ENCODE measurements at regions not wholly inside any gene's neighbourhood (a gene's known extent, or its start where the extent isn't known, plus 50 kb on each side); places are given as distances from the start of the nearest gene placed in this dataset.

DNA sequence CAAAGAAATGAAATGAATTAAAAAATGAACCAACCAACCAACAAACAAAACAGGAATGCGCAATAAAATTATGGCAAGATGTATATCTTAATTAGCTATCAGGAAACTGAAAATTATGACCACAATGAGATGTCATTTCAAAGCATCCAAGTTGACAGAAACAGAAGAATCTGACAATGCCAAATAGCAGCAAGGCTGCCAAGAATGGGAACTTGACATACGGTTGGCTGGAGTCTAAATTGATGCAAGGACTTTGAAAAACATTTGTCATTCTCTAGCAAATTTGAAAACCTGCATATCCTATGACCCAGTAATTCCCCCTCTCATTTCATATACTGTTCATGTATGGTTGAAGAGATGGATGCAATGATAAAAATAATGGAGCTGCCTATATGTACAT, 1262.6 kb downstream of the TBC1D22A start:
- TF ChIP-seq POLR2AphosphoS5 (IDR thresholded peaks at IDR 0.05; ENCODE audit: low read depth, low read length) (no peak), EZH2 (IDR thresholded peaks at IDR 0.05) (no peak), JUND (IDR thresholded peaks at IDR 0.05) (no peak), YY1 (IDR thresholded peaks at IDR 0.05; ENCODE audit: extremely low read depth, insufficient replicate concordance, low read depth, low read length) (no peak), ELF1 (IDR thresholded peaks at IDR 0.05; ENCODE audit: borderline replicate concordance, low read depth) (no peak)
- TF ChIP-seq, protein P1, sequence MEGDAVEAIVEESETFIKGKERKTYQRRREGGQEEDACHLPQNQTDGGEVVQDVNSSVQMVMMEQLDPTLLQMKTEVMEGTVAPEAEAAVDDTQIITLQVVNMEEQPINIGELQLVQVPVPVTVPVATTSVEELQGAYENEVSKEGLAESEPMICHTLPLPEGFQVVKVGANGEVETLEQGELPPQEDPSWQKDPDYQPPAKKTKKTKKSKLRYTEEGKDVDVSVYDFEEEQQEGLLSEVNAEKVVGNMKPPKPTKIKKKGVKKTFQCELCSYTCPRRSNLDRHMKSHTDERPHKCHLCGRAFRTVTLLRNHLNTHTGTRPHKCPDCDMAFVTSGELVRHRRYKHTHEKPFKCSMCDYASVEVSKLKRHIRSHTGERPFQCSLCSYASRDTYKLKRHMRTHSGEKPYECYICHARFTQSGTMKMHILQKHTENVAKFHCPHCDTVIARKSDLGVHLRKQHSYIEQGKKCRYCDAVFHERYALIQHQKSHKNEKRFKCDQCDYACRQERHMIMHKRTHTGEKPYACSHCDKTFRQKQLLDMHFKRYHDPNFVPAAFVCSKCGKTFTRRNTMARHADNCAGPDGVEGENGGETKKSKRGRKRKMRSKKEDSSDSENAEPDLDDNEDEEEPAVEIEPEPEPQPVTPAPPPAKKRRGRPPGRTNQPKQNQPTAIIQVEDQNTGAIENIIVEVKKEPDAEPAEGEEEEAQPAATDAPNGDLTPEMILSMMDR (IDR thresholded peaks at IDR 0.05 in 2 of 3, conservative IDR thresholded peaks at IDR 0.05 in 1 of 3; ENCODE audit: borderline replicate concordance in 1 of 3, insufficient read depth in 1 of 3, low read depth in 2 of 3, low read length in 2 of 3), result no peak
